IMR-90 (cell line): ENCODE measurements at regions not wholly inside any gene's neighbourhood (a gene's known extent, or its start where the extent isn't known, plus 50 kb on each side); places are given as distances from the start of the nearest gene placed in this dataset.
"Not testable (repeated sequence)": the region's sequence is repeated elsewhere in the genome, so short reads cannot be mapped to it uniquely, and the experiment has no call there.

Experiments used
- ATAC-seq: fragments of 200-7000 bp; cut with Tn5 transposase; 2 replicates; pipeline ENCODE4 v1.9.1; 2020; ENCODE audit warnings: low read depth, mild to moderate bottlenecking, moderate library complexity
- BruUV-seq: library from RNA; stranded (reverse); fragments of 400-500 nt; replicated peaks from 2 replicates; lab custom pipeline; 2021; lab: Mats Ljungman, UMichigan
- CTCF ChIA-PET: fragments of 300-600 bp; formaldehyde crosslinking; extraction: SDS; loops from one replicate; lab custom pipeline; 2021; ENCODE audit warnings: antibody characterized with exemption; lab: Yijun Ruan, JAX
- POLR2A ChIA-PET: fragments of 300-600 bp; sonication (Branson Sonifier 250); formaldehyde crosslinking; loops from one replicate; lab custom pipeline; 2022; ENCODE audit warnings: antibody characterized with exemption; ENCODE audit not compliant: unreplicated experiment; lab: Charles Lee
- DNase-seq: peaks from one replicate; pipeline ENCODE4 v3.0.0; 2013
- H2AFZ ChIP-seq: replicated peaks from 2 replicates; pipeline ENCODE3; 2013; ENCODE audit warnings: low read length, mild to moderate bottlenecking; ENCODE audit not compliant: poor library complexity
- H2AK5ac ChIP-seq: 2 replicates; pipeline ENCODE4 v1.6.1; 2013; ENCODE audit warnings: low read depth, low read length, inconsistent platforms
- H2AK9ac ChIP-seq: replicated peaks from 2 replicates; pipeline ENCODE3; 2013; ENCODE audit warnings: mild to moderate bottlenecking, low read depth, low read length, moderate library complexity; ENCODE audit not compliant: poor library complexity
- H2BK120ac ChIP-seq: 2 replicates; pipeline ENCODE4 v1.6.1; 2013; ENCODE audit warnings: low read depth, low read length, inconsistent platforms
- H2BK15ac ChIP-seq: 3 replicates; pipeline ENCODE4 v1.6.1; 2013; ENCODE audit warnings: low read depth, low read length, inconsistent platforms
- H2BK20ac ChIP-seq: 2 replicates; pipeline ENCODE4 v1.6.1; 2013; ENCODE audit warnings: low read depth, mild to moderate bottlenecking, inconsistent platforms, low read length, moderate library complexity
- H2BK5ac ChIP-seq: 2 replicates; pipeline ENCODE4 v1.6.1; 2013; ENCODE audit warnings: mild to moderate bottlenecking, low read depth, low read length, inconsistent platforms; ENCODE audit not compliant: poor library complexity, severe bottlenecking
- H3K14ac ChIP-seq: replicated peaks from 2 replicates; pipeline ENCODE4 v1.6.1; 2013; ENCODE audit warnings: low read depth, low read length, inconsistent platforms
- H3K18ac ChIP-seq: 2 replicates; pipeline ENCODE4 v1.6.1; 2013; ENCODE audit warnings: low read depth, low read length, control low read depth
- H3K23ac ChIP-seq: 2 replicates; pipeline ENCODE4 v1.6.1; 2013; ENCODE audit warnings: low read depth, low read length, inconsistent platforms
- H3K27ac ChIP-seq: 2 replicates; pipeline ENCODE4 v1.5.1; 2013; ENCODE audit warnings: mild to moderate bottlenecking, control low read depth, low read length; ENCODE audit not compliant: insufficient read depth
- H3K27me3 ChIP-seq: 2 replicates; pipeline ENCODE4 v1.6.1; 2013; ENCODE audit warnings: low read length; ENCODE audit not compliant: control insufficient read depth, insufficient read depth
- H3K36me3 ChIP-seq: 2 replicates; pipeline ENCODE4 v1.6.1; 2013; ENCODE audit warnings: low read length, mixed read lengths; ENCODE audit not compliant: control insufficient read depth, insufficient read depth
- H3K4ac ChIP-seq: 2 replicates; pipeline ENCODE4 v1.6.1; 2013; ENCODE audit warnings: low read depth, low read length, inconsistent platforms
- H3K4me1 ChIP-seq: 2 replicates; pipeline ENCODE4 v1.6.1; 2013; ENCODE audit warnings: low read length, mixed read lengths; ENCODE audit not compliant: control insufficient read depth, insufficient read depth
- H3K4me2 ChIP-seq: 2 replicates; pipeline ENCODE4 v1.6.1; 2013; ENCODE audit warnings: low read depth, mild to moderate bottlenecking, control low read depth, low read length, moderate library complexity
- H3K4me3 ChIP-seq: 2 replicates; pipeline ENCODE4 v1.5.1; 2013; ENCODE audit warnings: low read depth, mild to moderate bottlenecking, control low read depth, low read length, moderate library complexity; ENCODE audit not compliant: insufficient read depth
- H3K56ac ChIP-seq: 2 replicates; pipeline ENCODE4 v1.6.1; 2013; ENCODE audit warnings: low read length, inconsistent platforms; ENCODE audit not compliant: insufficient read depth; ENCODE audit errors: extremely low read depth
- H3K79me1 ChIP-seq, 2 experiments: 2 replicates each; pipeline ENCODE4 v1.6.1; 2013; ENCODE audit warnings: low read length in 2 of 2, inconsistent platforms in 1 of 2, low read depth in 1 of 2
- H3K9ac ChIP-seq: 2 replicates; pipeline ENCODE4 v1.6.1; 2013; ENCODE audit warnings: low read depth, low read length, control low read depth
- H3K9me1 ChIP-seq: 2 replicates; pipeline ENCODE4 v1.6.1; 2013; ENCODE audit warnings: low read length, inconsistent platforms; ENCODE audit not compliant: insufficient read depth
- H3K9me3 ChIP-seq: 2 replicates; pipeline ENCODE4 v1.6.1; 2013; ENCODE audit warnings: low read length; ENCODE audit not compliant: control insufficient read depth, insufficient read depth
- H4K20me1 ChIP-seq: 2 replicates; pipeline ENCODE4 v1.6.1; 2013; ENCODE audit warnings: low read length, inconsistent platforms; ENCODE audit not compliant: insufficient read depth
- H4K5ac ChIP-seq: 2 replicates; pipeline ENCODE4 v1.6.1; 2013; ENCODE audit warnings: mild to moderate bottlenecking, low read depth, low read length, control low read depth
- H4K8ac ChIP-seq, 2 experiments: 2 replicates each; pipeline ENCODE4 v1.6.1; 2013; ENCODE audit warnings: low read depth in 2 of 2, low read length in 2 of 2, control low read depth in 1 of 2, inconsistent platforms in 1 of 2
- H4K91ac ChIP-seq: 2 replicates; pipeline ENCODE4 v1.6.1; 2013; ENCODE audit warnings: low read depth, low read length, inconsistent platforms; ENCODE audit not compliant: insufficient read depth
- WGBS, 2 experiments: methylation state at CpG; one replicate each; pipeline versions ENCODE4 v1.1.5 to v1.1.7; 2013; ENCODE audit warnings: missing lambda C conversion rate in 2 of 2; ENCODE audit not compliant: insufficient read length in 1 of 2; ENCODE audit errors: extremely low coverage in 2 of 2; 5-methylcytosine and 5-hydroxymethylcytosine counted together
- dilution Hi-C: fragments of 300-500 bp; cut with HindIII; formaldehyde crosslinking; loops from one replicate; pipeline ENCODE4 v1.14.3; 2018; ENCODE audit warnings: low sequenced_read_pairs; ENCODE audit not compliant: unreplicated experiment
- in situ Hi-C: fragments of 300-500 bp; cut with MboI; formaldehyde crosslinking; loops from 3 replicates; pipeline ENCODE4 v1.14.3; 2019; ENCODE audit warnings: low sequenced_read_pairs, inconsistent platforms, mixed read lengths
- intact Hi-C: fragments of 100-400 bp; cut with micrococcal nuclease; formaldehyde crosslinking; loops from 2 replicates; pipeline ENCODE4 v1.10.0; 2022

GRCh38 chr13:111672198-111672597, 351.8 kb downstream of the TEX29 start:
- H2BK120ac ChIP-seq, H3K9me3 ChIP-seq, H3K4me1 ChIP-seq, H3K27ac ChIP-seq, intact Hi-C loops, H3K14ac ChIP-seq, H2AK9ac ChIP-seq, POLR2A ChIA-PET, DNase-seq, H3K4me2 ChIP-seq, H3K23ac ChIP-seq, H3K9ac ChIP-seq, CTCF ChIA-PET, H4K5ac ChIP-seq, dilution Hi-C loops, H2AK5ac ChIP-seq, H3K56ac ChIP-seq, H4K91ac ChIP-seq, H3K79me1 ChIP-seq, H4K20me1 ChIP-seq, H4K8ac ChIP-seq, H3K4me3 ChIP-seq, H2AFZ ChIP-seq, H3K9me1 ChIP-seq, H3K4ac ChIP-seq, ATAC-seq, H2BK5ac ChIP-seq, H3K27me3 ChIP-seq, H3K18ac ChIP-seq, H3K36me3 ChIP-seq, H2BK15ac ChIP-seq, H2BK20ac ChIP-seq, in situ Hi-C loops, BruUV-seq: not testable (repeated sequence)
- no CpG with 5 or more reads among the region's 7 CpGs for WGBS, 2 experiments

GRCh38 chr13:111678120-111678882, 357.9 kb downstream of the TEX29 start:
- WGBS, 2 experiments: no CpG with 5 or more reads among the region's 33 CpGs
- H3K27ac ChIP-seq: not testable (repeated sequence)

More at GRCh38 chr13:111678120-111678882, 357.9 kb downstream of the TEX29 start:
- H3K4me1 ChIP-seq, H2BK5ac ChIP-seq, H2AFZ ChIP-seq, H3K27me3 ChIP-seq, H3K23ac ChIP-seq, H3K56ac ChIP-seq, H4K91ac ChIP-seq, H3K36me3 ChIP-seq, H3K9me1 ChIP-seq, H3K4ac ChIP-seq, H4K5ac ChIP-seq, in situ Hi-C loops, CTCF ChIA-PET, H4K8ac ChIP-seq, H3K14ac ChIP-seq, BruUV-seq, ATAC-seq, H2BK15ac ChIP-seq, H2AK9ac ChIP-seq, H3K9ac ChIP-seq, dilution Hi-C loops, H3K9me3 ChIP-seq, POLR2A ChIA-PET, H3K4me2 ChIP-seq, H2AK5ac ChIP-seq, intact Hi-C loops, H2BK20ac ChIP-seq, DNase-seq, H4K20me1 ChIP-seq, H3K79me1 ChIP-seq, H3K18ac ChIP-seq, H3K4me3 ChIP-seq, H2BK120ac ChIP-seq: not testable (repeated sequence)
